PC-9 (cell line): ENCODE measurements at regions not wholly inside any gene's neighbourhood (a gene's known extent, or its start where the extent isn't known, plus 50 kb on each side); places are given as distances from the start of the nearest gene placed in this dataset.

Experiments
- BruUV-seq: library from RNA; stranded (reverse); fragments of 400-500 nt; replicated peaks from 2 replicates; lab custom pipeline; 2021; lab: Mats Ljungman, UMichigan
- CTCF ChIA-PET: fragments of 300-600 bp; sonication (Branson Sonifier 250); formaldehyde crosslinking; loops from one replicate; lab custom pipeline; 2022; ENCODE audit warnings: antibody characterized with exemption; lab: Charles Lee
- POLR2A ChIA-PET: fragments of 300-600 bp; sonication (Branson Sonifier 250); formaldehyde crosslinking; loops from one replicate; lab custom pipeline; 2022; ENCODE audit warnings: antibody characterized with exemption; ENCODE audit not compliant: unreplicated experiment; lab: Charles Lee
- DNase-seq, 2 experiments: peaks; one replicate each; pipeline versions ENCODE4 v3.0.0 to v3.0.0-alpha.2; 2015 to 2022; ENCODE audit warnings: mixed read lengths in 1 of 2
- H2AFZ ChIP-seq: fragments of 200-600 bp; sonication (generic); 2 replicates; pipeline ENCODE4 v1.8.1; 2017; ENCODE audit warnings: antibody characterized with exemption
- H3F3A ChIP-seq: fragments of 200-600 bp; sonication (generic); 2 replicates; pipeline ENCODE4 v1.8.1; 2017; ENCODE audit warnings: antibody characterized with exemption, mild to moderate bottlenecking, low read depth; ENCODE audit not compliant: insufficient read depth
- H3K27ac ChIP-seq: fragments of 200-600 bp; sonication (generic); 2 replicates; pipeline ENCODE4 v1.6.1; 2016; ENCODE audit warnings: mixed run types
- H3K27me3 ChIP-seq: fragments of 200-600 bp; sonication (generic); 2 replicates; pipeline ENCODE4 v1.6.1; 2016; ENCODE audit warnings: low read depth, mixed run types; ENCODE audit not compliant: insufficient read depth
- H3K36me3 ChIP-seq: fragments of 200-600 bp; sonication (generic); 2 replicates; pipeline ENCODE4 v1.6.1; 2016; ENCODE audit warnings: low read depth, mixed run types
- H3K4me1 ChIP-seq: fragments of 200-600 bp; sonication (generic); replicated peaks from 2 replicates; pipeline ENCODE4 v1.6.1; 2016; ENCODE audit warnings: mixed run types; ENCODE audit not compliant: insufficient read depth
- H3K4me2 ChIP-seq: fragments of 200-600 bp; sonication (generic); 2 replicates; pipeline ENCODE4 v1.6.1; 2017; ENCODE audit warnings: mixed run types
- H3K4me3 ChIP-seq: fragments of 200-600 bp; sonication (generic); 2 replicates; pipeline ENCODE4 v1.6.1; 2016; ENCODE audit warnings: mixed run types
- H3K79me2 ChIP-seq: fragments of 200-600 bp; sonication (generic); 2 replicates; pipeline ENCODE4 v1.6.1; 2017; ENCODE audit warnings: low read depth, mixed run types
- H3K9me2 ChIP-seq: fragments of 200-600 bp; sonication (generic); 2 replicates; pipeline ENCODE4 v1.8.1; 2017; ENCODE audit warnings: mild to moderate bottlenecking; ENCODE audit not compliant: insufficient read depth
- H3K9me3 ChIP-seq: fragments of 200-600 bp; sonication (generic); 2 replicates; pipeline ENCODE4 v1.8.1; 2016; ENCODE audit warnings: low read depth; ENCODE audit not compliant: insufficient read depth
- H4K20me1 ChIP-seq: fragments of 200-600 bp; sonication (generic); 2 replicates; pipeline ENCODE4 v1.8.1; 2017; ENCODE audit not compliant: insufficient read depth
- EZH2 ChIP-seq: fragments of 200-600 bp; sonication (generic); IDR thresholded peaks from 2 replicates; pipeline ENCODE4 v1.8.0; 2017; ENCODE audit warnings: antibody characterized with exemption, low read depth
- intact Hi-C: fragments of 100-400 bp; cut with micrococcal nuclease; formaldehyde crosslinking; loops from one replicate; pipeline ENCODE4 v1.10.0; 2022; ENCODE audit not compliant: unreplicated experiment
- TF ChIP-seq, protein P1 (sequence below): fragments of 200-600 bp; sonication (generic); conservative IDR thresholded peaks from 2 replicates; pipeline ENCODE4 v1.6.1; 2017; ENCODE audit warnings: mixed run types, antibody characterized with exemption, mild to moderate bottlenecking, moderate library complexity

DNA sequence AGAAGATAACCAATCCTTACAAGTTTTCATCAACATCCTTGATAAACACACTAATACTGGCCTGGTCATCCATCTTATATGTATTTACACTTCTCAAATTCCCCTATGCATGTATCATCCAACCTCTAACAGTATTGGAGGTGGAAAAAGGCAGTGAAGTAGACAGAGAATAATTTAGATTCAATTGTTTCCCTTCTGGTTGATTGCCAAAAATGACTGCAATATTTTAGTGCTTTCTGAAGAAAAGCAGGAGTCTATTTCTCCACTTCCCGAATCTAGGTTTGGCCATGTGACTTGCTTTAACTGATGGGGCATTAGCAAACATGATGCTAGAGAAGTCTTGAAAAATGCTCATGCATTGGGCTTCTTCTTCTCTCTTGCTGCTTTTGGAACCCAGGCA lies 78.3 kb upstream of the METAP2 start:
- TF ChIP-seq, protein P1, sequence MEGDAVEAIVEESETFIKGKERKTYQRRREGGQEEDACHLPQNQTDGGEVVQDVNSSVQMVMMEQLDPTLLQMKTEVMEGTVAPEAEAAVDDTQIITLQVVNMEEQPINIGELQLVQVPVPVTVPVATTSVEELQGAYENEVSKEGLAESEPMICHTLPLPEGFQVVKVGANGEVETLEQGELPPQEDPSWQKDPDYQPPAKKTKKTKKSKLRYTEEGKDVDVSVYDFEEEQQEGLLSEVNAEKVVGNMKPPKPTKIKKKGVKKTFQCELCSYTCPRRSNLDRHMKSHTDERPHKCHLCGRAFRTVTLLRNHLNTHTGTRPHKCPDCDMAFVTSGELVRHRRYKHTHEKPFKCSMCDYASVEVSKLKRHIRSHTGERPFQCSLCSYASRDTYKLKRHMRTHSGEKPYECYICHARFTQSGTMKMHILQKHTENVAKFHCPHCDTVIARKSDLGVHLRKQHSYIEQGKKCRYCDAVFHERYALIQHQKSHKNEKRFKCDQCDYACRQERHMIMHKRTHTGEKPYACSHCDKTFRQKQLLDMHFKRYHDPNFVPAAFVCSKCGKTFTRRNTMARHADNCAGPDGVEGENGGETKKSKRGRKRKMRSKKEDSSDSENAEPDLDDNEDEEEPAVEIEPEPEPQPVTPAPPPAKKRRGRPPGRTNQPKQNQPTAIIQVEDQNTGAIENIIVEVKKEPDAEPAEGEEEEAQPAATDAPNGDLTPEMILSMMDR: no peak
- TF ChIP-seq EZH2: no peak
- Histone ChIP-seq H3K4me3 (no peak overlapping the region), H3K79me2 (no peaks in the 10 kb centered on the region), H3K27me3 (no peaks in the 10 kb centered on the region), H3K27ac (no peak overlapping the region), H3K36me3 (no peaks in the 10 kb centered on the region), H3K4me1 (peaks cover 21% of the 10 kb centered on the region), H3K9me3 (peaks cover 15% of the 10 kb centered on the region), H2AFZ (no peak overlapping the region), H3K4me2 (no peak overlapping the region), H4K20me1 (no peaks in the 10 kb centered on the region), H3F3A (peaks cover 21% of the 10 kb centered on the region), H3K9me2 (no peaks in the 10 kb centered on the region; the same call in 1 of the 2 replicates)
- intact Hi-C loops: no loop called here
- POLR2A ChIA-PET: no interaction called here
- CTCF ChIA-PET: no interaction called here
- no peak for DNase-seq
- BruUV-seq: no TSS peak

GRCh38 chr12:95396849-95397468 lies 77.0 kb upstream of the METAP2 start:
- Histone ChIP-seq H3K4me3 (no peak overlapping the region), H3F3A (peaks cover 21% of the 10 kb centered on the region), H3K4me1 (peaks cover 21% of the 10 kb centered on the region), H3K79me2 (no peaks in the 10 kb centered on the region), H3K9me2 (no peaks in the 10 kb centered on the region), H3K27me3 (no peaks in the 10 kb centered on the region), H2AFZ (no peak overlapping the region), H3K9me3 (peaks cover 15% of the 10 kb centered on the region), H3K27ac (peak overlapping the region; percentile 18; the same call in 1 of the 2 replicates), H4K20me1 (no peaks in the 10 kb centered on the region), H3K36me3 (no peaks in the 10 kb centered on the region), H3K4me2 (peak overlapping the region; percentile 35)
- BruUV-seq: no TSS peak
- DNase-seq: peak in 1 of 2 experiments; percentile 66
- ChIA-PET CTCF (no interaction called here), POLR2A (interaction anchor here (0.7 kb wide), 1 partner anchor 12 kb away, joined by 3 read pairs; no protein-coding TSS in a partner anchor)
- intact Hi-C loops: no loop called here
- TF ChIP-seq, protein P1: no peak
- no peak for TF ChIP-seq EZH2

DNA sequence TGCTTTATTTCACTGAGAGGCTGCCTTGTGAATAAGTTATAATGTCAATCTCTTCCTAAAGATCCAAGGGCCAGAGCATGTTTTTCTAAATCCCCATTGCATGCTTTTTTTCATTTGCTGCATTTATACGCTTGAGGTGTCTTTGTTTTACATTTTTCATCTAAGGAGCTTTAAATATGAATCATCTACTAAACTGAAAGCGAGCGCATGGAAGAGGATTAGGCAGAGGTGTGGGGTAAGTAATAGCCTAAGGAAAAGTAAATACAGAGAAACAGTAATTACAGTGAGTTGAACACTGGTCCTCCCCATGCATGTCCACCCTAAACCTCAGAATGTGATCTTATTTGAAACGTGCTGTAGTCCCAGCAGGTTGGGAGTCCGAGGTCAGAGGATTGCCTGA lies 76.4 kb upstream of the METAP2 start:
- H3K9me3 ChIP-seq: peaks cover 15% of the 10 kb centered on the region
- no peaks in the 10 kb centered on the region for H4K20me1 ChIP-seq
- peak overlapping the region; percentile 35 for H3K4me2 ChIP-seq
- TF ChIP-seq, protein P1: no peak
- no peak for TF ChIP-seq EZH2
- no TSS peak for BruUV-seq
- no peak overlapping the region for H3K4me3 ChIP-seq
- H3K4me1 ChIP-seq: peaks cover 21% of the 10 kb centered on the region
- H3K27me3 ChIP-seq: no peaks in the 10 kb centered on the region
- no peaks in the 10 kb centered on the region for H3K36me3 ChIP-seq
- no peaks in the 10 kb centered on the region for H3K79me2 ChIP-seq
- ChIA-PET CTCF (no interaction called here), POLR2A (no interaction called here)
- H3K27ac ChIP-seq: peak overlapping the region; percentile 18; the same call in 1 of the 2 replicates
- no peak overlapping the region for H2AFZ ChIP-seq
- H3F3A ChIP-seq: peaks cover 21% of the 10 kb centered on the region
- H3K9me2 ChIP-seq: no peaks in the 10 kb centered on the region
- peak in 1 of 2 experiments; percentile 79 for DNase-seq
- intact Hi-C loops: no loop called here
